Lung (tissue), 11 donors: ENCODE measurements at regions not wholly inside any gene's neighbourhood (a gene's known extent, or its start where the extent isn't known, plus 50 kb on each side); places are given as distances from the start of the nearest gene placed in this dataset.

ENCODE experiments used
- ATAC-seq: fragments of 200-7000 bp; cut with Tn5 transposase; one replicate; pipeline ENCODE4 v1.9.1; 2020; ENCODE audit warnings: moderate number of reproducible peaks; ENCODE audit not compliant: insufficient read depth, low FRiP score
- DNase-seq, 3 donors: peaks; one replicate each; pipeline ENCODE4 v3.0.0-alpha.2; 2013 to 2017
- H3K27ac ChIP-seq, 2 donors: one replicate each; pipeline ENCODE4 v1.5.1; 2013; ENCODE audit warnings: mild to moderate bottlenecking in 2 of 2, moderate library complexity in 2 of 2, control low read depth in 1 of 2, inconsistent platforms in 1 of 2, low read depth in 1 of 2, low read length in 1 of 2
- H3K27me3 ChIP-seq, 3 donors: one replicate each; pipeline ENCODE4 v1.5.1; 2013; ENCODE audit warnings: low read length in 2 of 3; ENCODE audit not compliant: control insufficient read depth in 3 of 3, insufficient read depth in 3 of 3
- H3K36me3 ChIP-seq, 4 donors: one replicate each; pipeline ENCODE4 v1.5.1; 2013; ENCODE audit warnings: low read length in 4 of 4, mild to moderate bottlenecking in 1 of 4, moderate library complexity in 1 of 4; ENCODE audit not compliant: control insufficient read depth in 4 of 4, insufficient read depth in 4 of 4
- H3K4me1 ChIP-seq, 5 donors: one replicate each; pipeline ENCODE4 v1.5.1; 2013; ENCODE audit warnings: low read length in 5 of 5, mild to moderate bottlenecking in 2 of 5, moderate library complexity in 1 of 5; ENCODE audit not compliant: control insufficient read depth in 5 of 5, insufficient read depth in 5 of 5
- H3K4me3 ChIP-seq: one replicate; pipeline ENCODE4 v1.5.1; 2013; ENCODE audit warnings: mild to moderate bottlenecking, control low read depth, moderate library complexity
- H3K9ac ChIP-seq, 2 donors: one replicate each; pipeline ENCODE4 v1.5.1; 2013; ENCODE audit warnings: low read length in 2 of 2, control low read depth in 1 of 2; ENCODE audit not compliant: insufficient read depth in 1 of 2
- H3K9me3 ChIP-seq, 4 donors: one replicate each; pipeline ENCODE4 v1.5.1; 2013; ENCODE audit warnings: low read length in 3 of 4, mild to moderate bottlenecking in 1 of 4, moderate library complexity in 1 of 4; ENCODE audit not compliant: control insufficient read depth in 4 of 4, insufficient read depth in 3 of 4
- WGBS, 2 donors: extraction: QIAGEN DNeasy Blood & Tissue Kit; methylation state at CpG; one replicate each; pipeline ENCODE4 v1.1.7; 2013; 5-methylcytosine and 5-hydroxymethylcytosine counted together
- TF ChIP-seq, protein P1 (sequence below): IDR thresholded peaks from 2 replicates; pipeline ENCODE4 v1.5.1; 2012; ENCODE audit warnings: mild to moderate bottlenecking; ENCODE audit errors: control extremely low read depth, extremely low read depth
- donor health status: control.
- donor health status: control.
- donor health status: Bipolar disorder and iron deficiency.
- donor health status: healthy.
- donor health status: DM: yes; HTN: yes; CAD: no.

DNA sequence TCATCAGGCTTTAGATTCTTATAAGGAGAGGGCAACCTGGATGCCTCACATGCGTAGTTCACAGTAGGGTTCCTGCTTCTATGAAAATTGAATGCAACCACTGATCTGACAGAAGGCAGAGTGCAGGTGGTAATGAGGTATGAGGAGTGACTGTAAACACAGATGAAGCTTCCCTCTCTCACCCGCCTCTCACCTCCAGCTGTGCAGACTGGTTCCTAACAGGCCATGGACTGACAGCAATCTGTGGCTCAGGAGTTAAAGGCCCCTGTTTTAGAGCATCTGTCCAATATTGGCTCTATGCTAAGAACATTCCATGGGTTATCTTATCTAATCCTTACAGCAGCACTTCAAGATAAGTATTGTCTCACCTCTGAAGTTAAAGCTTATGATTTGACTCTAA lies 213.5 kb upstream of the NRP1 start:
- no peak overlapping the region for H3K27ac ChIP-seq
- ATAC-seq (no peak), DNase-seq (no peak)
- no peaks in the 10 kb centered on the region for H3K27me3 ChIP-seq
- H3K9ac ChIP-seq, result no peak overlapping the region
- H3K36me3 ChIP-seq, result no peaks in the 10 kb centered on the region
- 94 to 98% methylated on average over 2 of the region's 2 CpGs for WGBS, 2 donors
- TF ChIP-seq, protein P1, sequence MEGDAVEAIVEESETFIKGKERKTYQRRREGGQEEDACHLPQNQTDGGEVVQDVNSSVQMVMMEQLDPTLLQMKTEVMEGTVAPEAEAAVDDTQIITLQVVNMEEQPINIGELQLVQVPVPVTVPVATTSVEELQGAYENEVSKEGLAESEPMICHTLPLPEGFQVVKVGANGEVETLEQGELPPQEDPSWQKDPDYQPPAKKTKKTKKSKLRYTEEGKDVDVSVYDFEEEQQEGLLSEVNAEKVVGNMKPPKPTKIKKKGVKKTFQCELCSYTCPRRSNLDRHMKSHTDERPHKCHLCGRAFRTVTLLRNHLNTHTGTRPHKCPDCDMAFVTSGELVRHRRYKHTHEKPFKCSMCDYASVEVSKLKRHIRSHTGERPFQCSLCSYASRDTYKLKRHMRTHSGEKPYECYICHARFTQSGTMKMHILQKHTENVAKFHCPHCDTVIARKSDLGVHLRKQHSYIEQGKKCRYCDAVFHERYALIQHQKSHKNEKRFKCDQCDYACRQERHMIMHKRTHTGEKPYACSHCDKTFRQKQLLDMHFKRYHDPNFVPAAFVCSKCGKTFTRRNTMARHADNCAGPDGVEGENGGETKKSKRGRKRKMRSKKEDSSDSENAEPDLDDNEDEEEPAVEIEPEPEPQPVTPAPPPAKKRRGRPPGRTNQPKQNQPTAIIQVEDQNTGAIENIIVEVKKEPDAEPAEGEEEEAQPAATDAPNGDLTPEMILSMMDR, result no peak
- H3K4me3 ChIP-seq, result no peak overlapping the region
- no peaks in the 10 kb centered on the region for H3K4me1 ChIP-seq
- peaks cover 0 to 4% (median 0%) of the 10 kb centered on the region in 4 donors for H3K9me3 ChIP-seq

DNA sequence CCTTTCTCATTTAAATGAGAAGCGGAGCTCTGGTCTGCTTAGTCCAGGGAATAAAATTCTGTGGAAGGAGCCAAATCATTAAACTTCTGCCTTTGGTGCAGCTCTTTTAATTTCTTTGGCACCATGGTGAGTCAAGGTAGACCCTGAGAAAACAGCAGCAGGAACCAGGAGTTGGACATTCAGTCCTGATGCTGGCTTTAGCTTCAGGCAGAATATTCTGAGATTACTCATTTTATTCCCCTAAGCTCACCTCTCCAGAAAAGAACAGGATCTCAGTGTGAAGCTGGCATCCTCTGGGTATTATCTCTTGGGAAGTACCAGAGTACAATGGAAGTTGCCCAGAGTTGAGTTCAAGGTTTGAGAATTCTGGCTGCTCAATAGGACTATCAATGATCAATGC lies 211.6 kb upstream of the NRP1 start:
- H3K9ac ChIP-seq, result no peak overlapping the region
- no peak overlapping the region for H3K27ac ChIP-seq
- no peaks in the 10 kb centered on the region for H3K36me3 ChIP-seq
- TF ChIP-seq, protein P1, result no peak
- H3K4me1 ChIP-seq, result no peaks in the 10 kb centered on the region
- H3K27me3 ChIP-seq, result no peaks in the 10 kb centered on the region
- no peak overlapping the region for H3K4me3 ChIP-seq
- DNase-seq, result no peak
- WGBS, 2 donors, result 94% methylated on average over 1 of the region's 1 CpG
- ATAC-seq, result no peak
- peaks cover 0 to 7% (median 0%) of the 10 kb centered on the region in 4 donors for H3K9me3 ChIP-seq

DNA sequence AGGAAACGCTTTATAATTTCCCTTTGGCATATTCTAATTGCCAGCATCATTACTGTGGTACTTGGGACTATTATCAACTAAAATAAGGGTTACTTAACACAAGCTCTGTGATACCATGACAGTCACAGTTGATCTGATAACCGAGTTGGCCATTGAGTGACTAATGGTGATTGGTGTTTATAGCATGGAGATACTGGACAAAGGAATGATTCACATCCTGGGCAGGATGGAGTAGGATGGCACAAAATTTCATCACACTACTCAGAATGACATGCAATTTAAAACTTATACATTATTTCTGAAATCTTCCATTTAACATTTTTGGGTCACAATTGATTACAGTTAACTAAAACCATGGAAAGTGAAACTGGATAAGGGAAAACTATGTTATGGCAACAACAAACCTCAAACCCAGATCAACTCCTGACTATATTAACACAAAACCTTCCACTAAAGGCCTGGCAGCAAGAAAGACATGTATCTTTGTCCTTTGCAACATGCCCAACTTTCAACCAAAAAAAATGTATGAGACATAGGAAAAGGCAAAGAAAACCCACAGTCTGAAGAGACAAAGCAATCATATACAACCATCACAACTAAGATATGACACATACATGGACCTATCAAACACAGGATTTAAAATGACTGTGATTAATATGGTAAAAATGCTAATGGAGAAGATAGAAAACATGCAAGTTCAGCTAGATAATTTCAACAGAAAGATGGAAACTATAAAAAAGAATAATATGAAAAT lies 208.5 kb upstream of the NRP1 start:
- DNase-seq (no peak), ATAC-seq (no peak)
- H3K4me1 ChIP-seq, result no peaks in the 10 kb centered on the region
- no peaks in the 10 kb centered on the region for H3K36me3 ChIP-seq
- H3K4me3 ChIP-seq, result no peak overlapping the region
- no peak overlapping the region for H3K9ac ChIP-seq
- H3K27me3 ChIP-seq, result no peaks in the 10 kb centered on the region
- no peak overlapping the region for H3K27ac ChIP-seq
- peaks cover 0 to 7% (median under 1%) of the 10 kb centered on the region in 4 donors for H3K9me3 ChIP-seq
- TF ChIP-seq, protein P1, result no peak
- 85 to 88% methylated on average over 2 of the region's 2 CpGs for WGBS, 2 donors

DNA sequence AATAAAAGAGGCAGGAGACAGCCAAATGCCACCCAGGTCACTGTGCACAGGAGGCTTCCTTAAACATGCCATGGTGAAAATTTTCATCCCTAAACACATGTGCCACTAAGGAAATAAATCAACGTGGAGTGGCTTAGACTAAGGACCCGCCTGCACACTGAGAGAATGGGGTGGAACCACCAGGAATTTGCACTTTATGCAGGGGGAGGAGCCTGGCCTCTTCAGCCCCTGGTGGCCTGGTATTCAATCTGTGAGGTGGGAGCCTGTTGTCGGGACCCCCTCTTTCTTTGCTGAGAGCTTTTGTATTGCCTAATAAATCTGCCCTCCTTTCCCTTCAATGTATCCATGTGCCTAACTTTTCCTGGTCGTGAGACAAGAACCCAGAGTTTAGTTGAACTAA lies 204.6 kb upstream of the NRP1 start:
- no peaks in the 10 kb centered on the region for H3K27me3 ChIP-seq
- no peak for ATAC-seq
- WGBS, 2 donors, result 74% methylated on average over 4 of the region's 4 CpGs
- no peaks in the 10 kb centered on the region for H3K4me1 ChIP-seq
- H3K36me3 ChIP-seq, result no peaks in the 10 kb centered on the region
- TF ChIP-seq, protein P1, result no peak
- no peak overlapping the region for H3K9ac ChIP-seq
- peaks cover 0 to 4% (median under 1%) of the 10 kb centered on the region in 4 donors for H3K9me3 ChIP-seq
- H3K4me3 ChIP-seq, result no peak overlapping the region
- DNase-seq, result no peak
- no peak overlapping the region for H3K27ac ChIP-seq
